NCI-H2227 treated with DMSO at 0.1 percent for 48 hours (cell line): ENCODE measurements at regions not wholly inside any gene's neighbourhood (a gene's known extent, or its start where the extent isn't known, plus 50 kb on each side); places are given as distances from the start of the nearest gene placed in this dataset.
"Not testable (repeated sequence)": the region's sequence is repeated elsewhere in the genome, so short reads cannot be mapped to it uniquely, and the experiment has no call there.

Experiments used
- DNase-seq: peaks from one replicate; lab custom pipeline; 2025; lab: John Stamatoyannopoulos, UW

DNA sequence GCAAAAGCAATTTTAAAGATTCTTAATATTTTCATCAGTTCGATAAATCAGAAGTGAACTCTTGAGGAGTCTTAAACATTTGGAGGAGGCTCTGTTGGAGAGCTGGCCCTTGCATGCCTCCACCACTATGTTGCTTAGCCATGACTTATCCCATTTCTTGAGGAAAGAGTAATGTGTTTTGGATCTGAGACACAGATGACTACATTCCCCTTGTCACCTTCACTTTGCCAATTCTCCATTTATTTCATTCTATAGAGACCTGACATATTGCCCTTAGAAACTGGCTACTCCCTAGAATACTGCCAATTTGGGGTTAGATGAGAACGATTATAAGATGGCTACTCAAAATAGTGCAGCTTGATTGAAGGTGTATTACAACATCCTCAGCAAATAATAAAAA lies 157.4 kb upstream of the TMEM260 start:
- no peak for DNase-seq

DNA sequence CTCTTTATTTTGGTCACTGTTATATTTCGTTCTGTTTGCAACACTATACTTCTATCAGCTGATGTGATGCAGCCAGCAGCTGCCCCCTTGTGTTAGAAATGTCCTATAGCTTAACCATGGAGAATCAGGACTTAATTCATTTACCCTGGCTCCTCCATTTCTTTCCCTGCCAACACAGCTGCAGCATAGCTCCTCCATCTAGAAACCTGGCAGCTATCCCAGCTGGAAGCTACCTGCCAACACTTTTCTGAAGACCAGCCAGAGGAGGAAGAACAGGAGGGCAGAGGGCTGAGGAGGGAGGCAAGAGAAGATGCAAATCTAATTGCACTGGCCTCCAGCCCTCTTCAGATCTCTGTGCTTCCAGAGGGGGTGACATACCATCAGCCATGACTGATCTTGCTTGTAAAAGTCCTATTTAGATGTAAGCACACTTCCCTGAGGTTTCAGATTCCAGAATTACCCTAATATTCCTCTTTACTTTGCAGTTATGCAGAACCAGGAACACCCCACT lies 156.8 kb upstream of the TMEM260 start:
- peak; percentile 34 for DNase-seq

DNA sequence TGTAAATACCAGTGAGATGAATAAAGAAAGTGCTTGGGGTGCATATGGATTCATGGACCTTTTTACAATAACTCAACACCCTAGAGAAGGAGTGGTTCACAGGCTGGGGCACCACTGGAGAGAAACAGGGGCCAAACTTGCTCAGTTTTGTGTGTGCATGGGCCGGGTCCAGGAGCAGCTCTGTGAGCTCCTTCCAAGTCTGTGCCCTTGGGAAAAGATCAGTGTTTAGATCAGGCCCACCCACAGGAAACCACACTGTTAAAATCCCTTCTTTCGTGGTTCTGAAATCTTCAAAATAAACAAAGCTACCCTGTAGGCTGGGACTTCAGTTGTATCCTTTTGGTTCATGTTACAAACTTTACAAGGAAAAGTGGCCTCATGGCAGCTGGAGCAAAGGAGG lies 156.1 kb upstream of the TMEM260 start:
- no peak for DNase-seq

DNA sequence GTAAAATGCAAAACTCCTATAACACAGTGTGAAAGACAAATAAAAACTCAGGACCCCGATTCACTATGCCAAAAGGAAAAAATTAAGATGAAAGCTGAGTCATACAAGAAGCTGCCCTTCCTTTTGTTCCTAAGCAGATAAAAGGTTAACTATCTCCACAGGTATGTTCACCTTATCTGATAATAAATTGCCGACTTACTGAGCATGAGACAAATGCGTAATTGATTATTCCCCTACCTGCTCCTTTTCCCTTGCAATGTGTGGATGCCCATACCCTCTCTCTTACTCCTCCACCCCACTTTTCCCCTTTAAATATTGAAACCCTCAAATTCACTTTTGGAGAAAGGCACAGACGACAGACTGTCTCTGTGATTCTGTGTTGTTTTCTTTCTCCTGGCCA lies 148.6 kb upstream of the TMEM260 start:
- no peak for DNase-seq

DNA sequence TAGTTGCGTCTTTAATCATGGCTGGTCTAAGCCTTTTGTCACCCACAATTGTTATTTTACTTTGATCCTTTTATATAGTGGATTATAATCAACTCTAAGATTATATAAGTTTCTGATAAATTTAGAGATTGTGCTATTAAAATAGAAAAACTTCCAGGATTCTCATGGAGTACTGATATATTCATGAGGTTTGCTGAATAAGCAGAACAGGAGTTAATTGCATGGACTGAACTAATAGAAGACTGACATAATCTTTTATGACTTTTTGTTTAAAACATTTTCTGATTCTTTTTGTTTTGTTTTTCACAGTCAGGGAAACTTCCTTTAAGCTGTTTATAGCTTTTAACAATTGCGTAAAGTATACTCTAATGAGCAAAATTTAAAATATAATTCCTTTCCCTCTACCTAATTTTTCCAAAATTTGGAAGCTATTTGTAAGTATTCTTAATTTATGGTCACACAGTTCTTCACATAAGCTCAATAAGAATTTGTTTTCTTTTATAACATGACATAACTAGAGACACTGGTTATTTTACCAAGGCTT lies 129.9 kb upstream of the TMEM260 start:
- no peak for DNase-seq

DNA sequence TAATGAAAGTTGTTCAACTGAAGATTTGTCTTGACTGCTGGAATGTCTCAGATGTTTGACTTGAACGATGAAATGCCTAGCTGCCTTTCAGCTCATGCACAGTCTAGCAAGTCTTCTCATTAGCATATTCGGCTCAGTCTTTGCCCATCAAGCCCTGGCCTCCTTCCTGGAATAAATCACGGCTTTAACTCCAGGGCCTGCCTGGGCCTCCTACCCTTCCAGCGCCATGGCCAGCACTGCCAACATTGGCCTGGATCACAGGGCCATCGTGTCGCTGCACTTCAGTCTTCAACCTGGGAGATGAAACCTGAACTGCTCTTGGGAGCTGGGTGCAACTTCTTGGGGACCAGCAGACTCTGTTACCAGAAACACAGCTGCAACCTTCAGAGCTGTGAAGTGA lies 126.7 kb upstream of the TMEM260 start:
- DNase-seq, result no peak

DNA sequence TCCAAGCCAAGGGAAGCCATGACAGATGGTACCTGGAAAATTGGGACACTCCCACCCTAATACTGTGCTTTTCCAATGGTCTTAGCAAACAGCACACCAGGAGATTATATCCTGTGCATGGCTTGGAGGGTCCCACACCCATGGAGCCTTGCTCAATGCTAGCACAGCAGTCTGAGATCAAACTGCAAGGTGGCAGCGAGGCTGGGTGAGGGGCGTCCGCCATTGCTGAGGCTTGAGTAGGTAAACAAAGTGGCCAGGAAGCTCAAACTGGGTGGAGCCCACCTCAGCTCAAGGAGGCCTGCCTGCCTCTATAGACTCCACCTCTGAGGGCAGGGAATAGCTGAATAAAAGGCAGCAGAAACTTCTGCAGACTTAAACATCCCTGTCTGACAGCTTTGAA lies 124.9 kb upstream of the TMEM260 start:
- DNase-seq, result not testable (repeated sequence)

DNA sequence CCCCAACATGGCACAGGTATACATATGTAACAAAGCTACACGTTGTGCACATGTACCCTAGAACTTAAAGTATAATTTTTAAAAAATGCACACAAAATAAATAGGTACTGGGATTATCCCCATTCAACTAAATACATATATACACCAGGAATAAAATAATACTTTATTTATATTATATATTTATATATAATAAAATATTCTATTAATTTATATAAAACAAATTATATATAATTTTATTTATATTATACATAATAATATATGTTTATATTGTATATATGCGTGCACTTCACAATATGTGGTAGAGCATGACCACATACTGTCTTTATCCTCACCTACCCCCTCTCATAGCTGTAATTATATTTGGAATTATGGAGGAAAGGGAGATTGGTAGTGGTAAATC lies 119.1 kb upstream of the TMEM260 start:
- DNase-seq, result no peak

DNA sequence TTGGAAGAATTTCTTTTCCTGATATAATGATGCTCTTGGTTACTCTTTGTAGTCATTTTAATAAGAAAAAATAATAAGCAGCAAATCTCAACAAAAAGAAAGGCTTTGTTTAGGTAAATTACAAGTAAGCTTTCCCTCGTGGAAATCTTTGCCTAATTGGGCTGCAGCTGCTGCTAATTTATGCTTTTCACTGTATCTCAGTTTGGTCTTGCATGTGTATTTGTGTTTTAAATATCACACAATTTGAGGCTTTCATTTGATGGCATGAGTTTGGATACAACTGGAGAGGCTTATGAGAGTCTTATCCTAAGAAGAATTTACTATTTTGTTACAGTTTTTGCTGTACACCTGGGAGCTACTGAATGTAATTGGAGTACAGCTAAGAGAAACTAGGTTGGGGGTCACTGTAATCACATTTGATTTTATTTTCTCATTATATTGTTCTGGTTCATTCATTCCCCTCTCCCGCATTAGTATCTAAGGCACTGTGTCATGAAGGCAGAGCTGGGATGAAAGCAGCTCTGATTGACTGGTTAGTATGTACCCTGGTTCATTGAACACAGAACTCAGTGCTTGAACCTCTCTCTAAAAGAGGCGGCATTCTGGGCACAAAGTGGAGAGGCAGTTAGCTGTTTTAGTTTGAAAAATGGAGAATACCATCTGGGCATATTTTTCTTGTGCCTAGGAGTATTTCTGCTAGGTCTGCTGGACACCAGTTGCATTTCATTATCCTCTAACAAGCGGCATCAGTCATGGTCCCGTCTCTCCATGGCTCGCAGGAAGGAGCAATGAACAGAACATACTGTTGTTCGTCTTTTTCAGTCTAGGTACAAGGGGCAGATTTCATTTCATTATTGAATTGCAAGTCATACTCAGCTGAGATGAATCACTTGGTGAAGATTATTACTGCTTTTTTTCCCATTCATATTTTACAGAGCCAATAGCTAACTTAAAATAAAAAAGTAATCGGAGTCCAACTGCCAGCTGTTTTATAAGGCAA lies 118.0 kb upstream of the TMEM260 start:
- DNase-seq, result no peak

DNA sequence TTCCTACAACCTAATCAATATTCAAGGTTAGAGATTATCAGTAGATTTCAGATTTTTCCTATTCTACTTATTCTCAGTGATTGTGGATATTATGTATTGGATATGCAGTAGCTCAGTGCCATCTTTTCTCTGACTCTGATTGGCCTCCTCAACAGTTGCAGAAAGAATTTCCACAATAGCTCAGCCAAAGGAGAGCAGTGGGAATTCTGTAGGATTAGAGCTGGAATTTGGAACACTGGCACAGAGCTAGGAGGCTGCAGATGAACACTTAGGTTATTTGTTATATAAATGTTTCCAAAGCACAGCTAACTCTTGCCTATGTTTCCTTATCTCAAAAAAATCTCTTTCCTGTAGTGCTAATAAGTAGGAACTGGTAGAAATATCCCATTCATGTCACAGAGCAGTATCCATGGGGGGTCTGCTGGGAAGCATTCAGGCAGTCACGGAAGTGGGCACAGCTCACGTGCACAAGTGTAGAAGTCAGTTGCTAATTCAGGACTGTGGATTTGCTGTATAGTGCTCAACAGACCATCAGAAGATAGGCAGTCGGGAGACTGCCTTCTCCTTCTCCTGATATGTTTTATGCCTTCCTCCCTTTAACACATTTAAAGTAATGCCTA lies 116.2 kb upstream of the TMEM260 start:
- DNase-seq, result no peak

DNA sequence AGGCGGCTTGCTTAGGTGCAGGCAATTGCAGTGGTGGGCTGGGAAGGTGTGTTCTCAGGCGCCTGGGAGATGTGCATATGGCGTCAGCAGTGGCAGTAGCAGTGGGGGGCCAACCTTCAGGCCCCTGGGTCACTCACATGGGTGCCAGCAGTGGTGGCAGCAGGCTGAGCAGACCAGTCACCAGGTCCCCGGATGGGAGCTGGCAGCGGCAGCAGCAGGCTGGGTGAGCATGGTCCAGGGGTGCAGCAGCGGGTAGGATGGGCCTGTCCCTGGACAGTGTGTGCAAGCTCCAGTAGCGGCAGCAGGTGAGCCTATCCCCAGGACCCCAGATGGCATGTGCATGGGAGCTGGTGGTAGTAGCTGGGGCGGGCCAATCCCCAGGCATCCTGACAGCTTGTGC lies 108.5 kb upstream of the TMEM260 start:
- no peak for DNase-seq

DNA sequence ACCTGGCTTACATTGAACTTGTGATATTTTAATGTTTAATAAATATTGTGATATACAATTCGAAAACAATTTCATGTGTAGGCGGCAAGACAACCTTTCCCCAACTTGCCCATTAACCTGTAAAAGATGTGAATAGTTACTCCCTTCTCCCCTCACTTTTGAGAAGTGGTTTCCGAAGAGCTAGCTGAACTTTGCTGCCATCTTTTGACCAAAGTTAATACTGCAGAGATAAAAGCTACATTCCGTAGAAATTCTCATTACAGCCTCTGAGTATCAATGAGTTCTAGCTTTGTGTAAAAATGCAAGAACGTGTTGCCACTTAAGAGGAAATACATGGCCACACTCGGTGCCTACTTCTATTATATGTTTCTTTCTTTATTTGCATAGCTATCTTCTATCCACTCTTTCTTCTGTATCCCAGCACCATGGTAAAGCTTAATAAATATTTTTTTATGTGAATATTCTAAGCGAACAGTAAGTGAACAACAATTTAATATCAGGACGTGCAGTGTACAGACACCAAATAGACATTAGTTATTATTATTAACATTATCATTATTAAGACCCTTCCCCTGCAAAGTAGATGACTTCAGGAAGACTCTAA lies 105.1 kb upstream of the TMEM260 start:
- DNase-seq, result peak; percentile 30

DNA sequence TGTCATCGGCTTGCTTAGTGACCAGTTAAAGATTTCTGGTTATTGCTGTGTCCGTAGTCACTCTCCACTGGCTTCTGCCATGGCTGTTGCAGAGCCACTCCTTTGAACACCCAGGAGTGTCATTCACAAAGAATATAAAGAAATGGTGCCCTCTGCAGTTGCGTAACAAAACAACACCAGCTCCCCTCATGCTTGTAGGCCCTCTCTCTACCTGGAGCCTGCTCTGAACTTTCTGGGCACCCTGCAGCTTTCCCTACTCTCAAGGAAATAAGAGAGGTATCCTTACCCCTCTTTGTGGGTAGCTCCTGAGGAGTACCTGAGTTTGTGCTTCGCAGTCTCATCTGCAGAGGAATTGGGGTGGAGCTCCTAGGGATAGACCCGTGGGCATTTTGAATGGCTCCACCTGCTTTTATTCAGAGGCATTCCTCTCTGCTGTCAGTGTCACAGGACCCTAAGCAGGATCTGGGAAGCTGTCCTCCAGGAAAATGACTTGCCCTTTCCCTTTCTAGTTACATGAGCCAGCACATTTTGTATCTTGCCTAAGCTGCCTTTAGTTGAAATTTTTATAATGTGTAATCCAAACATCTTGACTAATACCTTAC lies 97.2 kb upstream of the TMEM260 start:
- no peak for DNase-seq

DNA sequence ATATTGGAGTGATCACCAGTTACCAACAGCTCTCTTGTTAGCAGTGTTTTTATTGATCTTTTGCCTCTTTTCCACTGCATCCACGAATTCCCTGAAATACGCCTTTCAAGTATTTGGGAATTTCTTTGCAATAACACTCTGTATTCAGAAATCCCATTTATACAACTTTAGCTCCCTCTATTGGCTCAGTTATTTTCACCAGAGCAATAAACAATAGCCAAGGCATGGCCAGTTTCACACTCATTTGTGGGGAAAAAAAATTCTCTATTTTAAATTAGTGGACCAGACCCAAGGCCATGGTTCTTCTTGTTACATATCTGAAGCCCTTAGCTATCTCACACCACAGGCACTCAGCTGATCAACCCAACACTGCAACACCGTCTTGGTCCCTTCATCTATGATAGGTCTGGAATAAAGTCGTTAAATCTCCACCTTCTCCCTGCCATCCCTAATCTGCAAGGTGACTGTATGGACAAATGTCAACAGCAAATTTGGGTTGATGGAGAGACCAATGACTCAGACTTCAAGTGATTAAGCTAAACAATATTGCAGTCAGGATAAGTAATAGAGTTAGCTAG lies 92.4 kb upstream of the TMEM260 start:
- peak; percentile 31 for DNase-seq

DNA sequence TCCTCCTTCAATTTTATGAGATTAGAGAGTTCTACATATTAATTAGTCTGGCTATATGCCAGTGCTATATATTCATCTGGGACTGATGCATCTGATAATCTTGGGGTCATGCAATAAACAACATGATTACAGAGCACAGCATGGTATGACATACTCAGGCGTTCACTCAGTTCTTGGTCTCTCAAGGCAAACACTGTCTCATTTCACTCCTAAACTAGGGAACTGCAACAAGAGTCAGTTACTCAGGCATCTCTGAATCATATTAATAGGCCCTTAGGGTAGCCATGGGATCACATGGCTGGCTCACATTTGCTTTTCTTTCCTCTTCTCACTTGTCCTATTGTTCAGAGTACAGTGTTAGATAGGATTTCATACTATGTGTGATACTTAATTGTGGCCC lies 91.8 kb upstream of the TMEM260 start:
- no peak for DNase-seq

DNA sequence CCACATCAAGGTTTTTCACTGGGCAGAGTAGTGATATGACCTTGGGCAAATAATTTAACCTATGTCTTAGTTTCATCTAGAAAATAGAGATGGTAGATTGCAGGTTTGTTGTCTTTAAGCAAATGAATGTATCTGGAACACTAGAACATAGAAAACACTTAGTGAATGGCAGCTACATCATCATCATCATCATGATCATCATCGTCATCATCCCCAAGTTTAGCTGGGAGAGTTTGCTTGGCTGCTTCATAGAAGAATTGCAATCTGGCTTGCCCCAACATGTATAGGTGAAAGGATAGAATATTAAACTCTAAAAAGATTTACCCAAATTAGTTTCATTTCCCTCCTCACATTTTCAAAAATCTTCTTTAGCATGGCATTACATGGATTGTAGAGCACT lies 91.3 kb upstream of the TMEM260 start:
- no peak for DNase-seq

DNA sequence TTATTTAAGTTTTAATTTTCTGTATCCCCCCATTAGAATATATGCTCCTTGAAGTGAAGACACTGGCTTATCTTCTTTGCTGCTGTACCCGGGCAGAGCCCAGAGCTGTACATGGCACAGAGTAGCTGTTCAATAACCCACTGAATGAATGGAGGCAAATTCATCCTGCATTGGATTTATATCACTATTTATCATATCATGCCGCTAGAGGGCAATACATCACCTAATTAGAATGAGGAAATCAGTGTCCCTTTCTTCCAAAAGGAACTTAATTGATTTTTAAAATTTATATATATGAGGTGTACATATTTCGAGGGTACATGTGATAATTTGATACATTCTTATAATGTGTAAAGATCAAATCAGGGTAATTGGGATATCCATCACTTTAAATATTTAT lies 89.2 kb upstream of the TMEM260 start:
- DNase-seq, result no peak

DNA sequence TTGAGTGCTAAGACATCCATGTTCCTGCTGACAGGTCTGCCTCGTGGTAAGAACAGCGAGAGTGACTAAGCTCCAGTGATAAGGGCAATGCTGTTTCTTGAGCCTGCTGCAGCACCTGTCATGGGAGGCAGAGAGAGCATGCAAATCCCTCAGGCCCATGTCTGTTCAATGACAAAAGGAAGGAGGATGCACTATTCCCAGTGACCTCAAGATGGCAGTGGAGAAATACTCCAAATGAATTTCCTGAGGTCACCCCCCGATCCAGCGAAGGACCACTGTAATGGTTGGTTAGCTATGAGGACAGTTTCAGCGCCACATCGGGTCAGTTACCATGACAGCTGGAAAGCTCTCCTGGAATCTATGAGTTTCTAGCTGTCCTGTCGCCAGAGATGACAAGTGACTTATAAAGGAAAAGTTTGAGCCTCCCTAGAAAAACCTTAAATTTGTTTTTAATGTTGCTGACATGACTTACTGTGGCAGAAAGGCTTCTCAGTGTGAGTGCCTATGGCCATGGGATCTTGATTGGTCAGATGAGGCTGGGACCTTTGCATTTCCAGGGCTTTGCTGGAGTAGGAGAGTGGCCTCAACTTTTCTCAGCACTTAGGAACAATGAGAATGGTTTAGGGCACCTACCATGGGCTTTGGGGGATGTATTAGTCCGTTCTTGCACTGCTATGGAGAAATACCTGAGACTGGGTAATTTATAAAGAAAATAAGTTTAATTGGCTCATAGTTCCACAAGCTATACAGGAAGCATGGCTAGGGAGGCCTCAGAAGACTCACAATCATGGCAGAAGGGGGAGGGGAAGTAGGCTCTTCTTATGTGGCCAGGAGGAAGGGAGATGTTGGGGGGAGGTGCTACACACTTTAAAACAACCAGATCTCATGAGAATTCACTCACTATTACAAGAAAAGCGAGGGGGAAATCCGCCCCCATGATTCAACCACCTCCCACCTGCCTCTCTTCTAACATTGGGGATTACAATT lies 88.0 kb upstream of the TMEM260 start:
- DNase-seq, result peak; percentile 68

DNA sequence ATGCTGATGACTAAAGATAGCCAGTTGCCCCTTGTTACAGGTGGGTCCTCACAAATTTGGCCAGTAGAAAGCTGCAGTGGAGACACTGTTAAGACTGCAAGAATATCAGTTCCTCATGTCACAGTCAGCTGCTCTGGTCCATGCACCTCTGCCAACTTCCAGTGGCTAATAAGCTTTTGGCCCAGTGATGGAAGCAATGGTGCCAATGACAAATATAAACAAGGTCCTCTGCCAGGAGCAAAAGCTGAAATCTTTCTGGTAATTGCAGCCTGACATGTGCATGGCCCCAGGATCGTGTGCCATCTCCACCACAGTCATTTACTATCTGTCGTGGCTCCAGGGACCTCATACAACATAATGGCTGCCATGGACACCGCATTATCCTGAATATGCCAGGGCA lies 85.4 kb upstream of the TMEM260 start:
- no peak for DNase-seq

DNA sequence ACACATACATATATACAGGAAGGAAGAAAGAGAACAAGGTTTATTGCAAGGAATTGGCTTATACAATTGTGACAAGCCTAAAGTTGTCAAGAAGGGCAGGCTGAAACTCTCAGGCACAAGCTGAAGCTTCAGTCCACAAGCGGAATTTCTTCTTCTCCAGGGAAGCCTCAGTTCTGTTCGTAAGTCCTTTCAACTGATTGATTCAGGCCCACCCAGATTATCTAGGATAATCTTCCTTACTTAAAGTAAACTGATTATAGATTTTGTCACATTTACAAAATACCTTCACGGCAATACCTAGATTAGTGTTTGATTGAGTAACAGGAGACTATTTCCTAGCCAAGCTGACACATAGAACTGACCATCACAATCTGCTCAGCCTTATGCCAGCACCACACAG lies 81.5 kb upstream of the TMEM260 start:
- no peak for DNase-seq
